Gastrocnemius medialis (tissue), 4 donors: ENCODE measurements at regions not wholly inside any gene's neighbourhood (a gene's known extent, or its start where the extent isn't known, plus 50 kb on each side); places are given as distances from the start of the nearest gene placed in this dataset.

ENCODE experiments used
- ATAC-seq, 2 donors: fragments of 150-250 bp; one replicate each; pipeline ENCODE4 v1.9.1; 2016
- DNase-seq, 2 donors: peaks; one replicate each; pipeline ENCODE4 v3.0.0-alpha.2; 2019
- H3K27ac ChIP-seq, 4 donors: fragments of 200-600 bp; sonication (generic); 1 replicate in 1 of 4; 2 replicates in 3 of 4; pipeline ENCODE4 v1.5.1; 2016 to 2018; ENCODE audit warnings: mild to moderate bottlenecking in 2 of 4, moderate library complexity in 1 of 4
- H3K27me3 ChIP-seq, 3 donors: fragments of 200-600 bp; sonication (generic) in 2 of 3; 1 replicate in 1 of 3; 2 replicates in 2 of 3; pipeline versions ENCODE4 v1.5.1 to v1.6.0; 2016 to 2019; ENCODE audit warnings: mild to moderate bottlenecking in 1 of 3, moderate library complexity in 1 of 3
- H3K36me3 ChIP-seq, 2 donors: fragments of 200-600 bp; sonication (generic) in 1 of 2; one replicate each; pipeline ENCODE4 v1.5.1; 2017 to 2018
- H3K4me1 ChIP-seq, 2 donors: fragments of 200-600 bp; sonication (generic) in 1 of 2; one replicate each; pipeline ENCODE4 v1.5.1; 2016 to 2017; ENCODE audit warnings: mild to moderate bottlenecking in 2 of 2
- H3K4me3 ChIP-seq, 4 donors: fragments of 200-600 bp; sonication (generic) in 3 of 4; 1 replicate in 1 of 4; 2 replicates in 3 of 4; pipeline ENCODE4 v1.5.1; 2016 to 2019; ENCODE audit warnings: mild to moderate bottlenecking in 2 of 4
- H3K9me3 ChIP-seq, 3 donors: fragments of 200-600 bp; sonication (generic) in 2 of 3; 1 replicate in 1 of 3; 2 replicates in 2 of 3; pipeline ENCODE4 v1.5.1; 2016 to 2019
- POLR2A ChIP-seq, 2 donors: fragments of 450-650 bp; IDR thresholded peaks; one replicate each; pipeline ENCODE4 v1.6.1; 2017; ENCODE audit warnings: antibody characterized with exemption in 2 of 2, mild to moderate bottlenecking in 2 of 2, moderate library complexity in 2 of 2
- in situ Hi-C, 4 donors: fragments of 200-750 bp; cut with MboI; loops; one replicate each; pipeline versions ENCODE4 v1.15.0 to v1.8.0; 2017; ENCODE audit warnings: low sequenced_read_pairs in 4 of 4
- intact Hi-C: fragments of 100-400 bp; cut with DNase I; formaldehyde crosslinking; loops from one replicate; pipeline ENCODE4 v1.15.1; 2023; ENCODE audit warnings: low total_unique reads
- TF ChIP-seq, protein P1 (sequence below), 5 experiments: fragments of 450-650 bp in 3 of 5; fragments of 200-600 bp in 2 of 5; sonication (generic) in 2 of 5; IDR thresholded peaks in 4 of 5; conservative IDR thresholded peaks in 1 of 5; 1 replicate in 4 of 5; 2 replicates in 1 of 5; pipeline ENCODE4 v1.5.1; 2016 to 2019; ENCODE audit warnings: antibody characterized with exemption in 5 of 5, mild to moderate bottlenecking in 3 of 5, moderate library complexity in 3 of 5

DNA sequence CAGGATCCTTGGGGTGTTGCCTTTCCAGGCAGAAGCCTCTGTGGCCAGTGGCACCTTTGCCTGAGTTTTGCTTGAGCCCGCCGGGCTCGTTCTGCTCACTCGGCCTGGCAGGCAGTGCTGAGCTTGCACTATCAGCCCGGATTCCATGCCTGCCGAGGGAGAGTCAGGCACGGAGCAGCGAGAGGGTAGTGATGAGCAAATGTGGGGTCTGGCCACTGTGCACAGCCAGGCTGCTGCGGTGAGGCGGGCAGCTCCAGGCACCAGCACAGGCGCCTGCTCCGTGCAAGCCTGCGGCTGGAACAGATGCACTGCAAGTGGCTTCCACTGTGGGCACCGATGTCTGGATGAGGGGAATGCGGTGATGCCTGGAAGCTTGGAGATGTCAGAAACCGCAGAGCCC, 619.2 kb downstream of the RAPGEF2 start:
- intact Hi-C loops (no loop called here), in situ Hi-C loops (no loop called here)
- H3K4me3 ChIP-seq, result no peak overlapping the region
- H3K27me3 ChIP-seq, result no peaks in the 10 kb centered on the region
- DNase-seq (no peak), ATAC-seq (no peak)
- H3K27ac ChIP-seq, result no peak overlapping the region
- no peaks in the 10 kb centered on the region for H3K9me3 ChIP-seq
- TF ChIP-seq POLR2A (IDR thresholded peaks at IDR 0.05), result no peak
- TF ChIP-seq, protein P1, sequence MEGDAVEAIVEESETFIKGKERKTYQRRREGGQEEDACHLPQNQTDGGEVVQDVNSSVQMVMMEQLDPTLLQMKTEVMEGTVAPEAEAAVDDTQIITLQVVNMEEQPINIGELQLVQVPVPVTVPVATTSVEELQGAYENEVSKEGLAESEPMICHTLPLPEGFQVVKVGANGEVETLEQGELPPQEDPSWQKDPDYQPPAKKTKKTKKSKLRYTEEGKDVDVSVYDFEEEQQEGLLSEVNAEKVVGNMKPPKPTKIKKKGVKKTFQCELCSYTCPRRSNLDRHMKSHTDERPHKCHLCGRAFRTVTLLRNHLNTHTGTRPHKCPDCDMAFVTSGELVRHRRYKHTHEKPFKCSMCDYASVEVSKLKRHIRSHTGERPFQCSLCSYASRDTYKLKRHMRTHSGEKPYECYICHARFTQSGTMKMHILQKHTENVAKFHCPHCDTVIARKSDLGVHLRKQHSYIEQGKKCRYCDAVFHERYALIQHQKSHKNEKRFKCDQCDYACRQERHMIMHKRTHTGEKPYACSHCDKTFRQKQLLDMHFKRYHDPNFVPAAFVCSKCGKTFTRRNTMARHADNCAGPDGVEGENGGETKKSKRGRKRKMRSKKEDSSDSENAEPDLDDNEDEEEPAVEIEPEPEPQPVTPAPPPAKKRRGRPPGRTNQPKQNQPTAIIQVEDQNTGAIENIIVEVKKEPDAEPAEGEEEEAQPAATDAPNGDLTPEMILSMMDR (IDR thresholded peaks at IDR 0.05 in 4 of 5, conservative IDR thresholded peaks at IDR 0.05 in 1 of 5), result no peak
- H3K36me3 ChIP-seq, result no peaks in the 10 kb centered on the region
- no peaks in the 10 kb centered on the region for H3K4me1 ChIP-seq

DNA sequence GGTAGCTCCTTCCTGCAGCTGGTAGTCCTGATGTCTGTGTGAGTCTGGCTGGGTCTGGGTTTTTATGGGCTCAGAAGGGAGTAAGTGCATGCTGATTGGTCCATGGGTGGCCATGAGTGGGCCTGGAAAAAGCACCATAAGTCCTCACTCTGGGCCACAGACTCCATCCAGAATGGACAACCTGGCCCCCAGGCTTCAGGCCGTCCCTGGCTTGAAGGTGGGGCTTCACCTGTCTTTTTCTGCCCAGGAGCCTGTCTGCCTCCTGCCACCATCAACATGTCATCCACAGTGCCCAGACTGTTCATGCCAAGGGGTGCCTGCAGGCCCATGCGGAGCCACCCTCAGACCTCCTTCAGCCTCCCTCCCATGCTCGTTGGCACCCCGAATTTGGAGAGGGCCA, 620.0 kb downstream of the RAPGEF2 start:
- Histone ChIP-seq H3K27me3 (no peaks in the 10 kb centered on the region), H3K36me3 (no peaks in the 10 kb centered on the region), H3K4me3 (no peak overlapping the region), H3K27ac (no peak overlapping the region), H3K4me1 (no peaks in the 10 kb centered on the region), H3K9me3 (no peaks in the 10 kb centered on the region)
- DNase-seq (no peak), ATAC-seq (no peak)
- in situ Hi-C loops, result no loop called here
- intact Hi-C loops, result no loop called here
- TF ChIP-seq, protein P1 (IDR thresholded peaks at IDR 0.05 in 4 of 5, conservative IDR thresholded peaks at IDR 0.05 in 1 of 5), result no peak
- no peak for TF ChIP-seq POLR2A (IDR thresholded peaks at IDR 0.05)

DNA sequence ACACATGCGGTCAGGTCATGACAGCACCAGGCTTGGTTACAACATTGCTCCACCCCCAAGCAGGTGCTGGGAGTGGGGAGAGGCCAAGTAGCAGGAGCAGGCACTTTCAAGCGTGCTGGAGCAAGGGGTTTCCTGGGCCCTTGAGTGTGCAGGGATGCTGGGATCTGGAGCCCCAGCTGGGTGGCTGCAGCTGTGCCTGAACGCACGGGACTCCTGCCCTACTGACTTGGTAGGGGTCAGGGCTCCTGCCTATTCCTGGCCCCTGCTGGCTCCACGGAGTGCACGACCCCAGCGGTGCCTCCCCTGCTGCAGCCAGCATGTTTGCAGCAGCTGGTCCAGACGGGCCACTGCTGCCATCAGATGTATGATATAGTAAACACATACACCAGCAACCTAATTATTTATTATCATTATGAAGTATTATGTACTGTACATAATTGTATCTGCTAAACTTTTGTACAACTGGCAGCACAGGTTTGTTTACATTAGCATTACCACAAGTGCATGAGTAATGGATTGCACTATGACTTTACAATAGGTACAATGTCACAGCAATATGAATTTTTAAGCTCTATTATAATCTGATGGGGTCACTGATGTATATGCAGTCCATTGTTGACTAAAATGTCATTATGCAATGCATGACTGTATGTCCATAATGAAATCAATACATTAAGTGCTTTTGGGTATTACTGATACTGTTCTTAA, 620.6 kb downstream of the RAPGEF2 start:
- in situ Hi-C loops (no loop called here), intact Hi-C loops (no loop called here)
- DNase-seq, result no peak
- Histone ChIP-seq H3K4me1 (no peaks in the 10 kb centered on the region), H3K27ac (no peak overlapping the region), H3K9me3 (no peaks in the 10 kb centered on the region), H3K4me3 (no peak overlapping the region), H3K36me3 (no peaks in the 10 kb centered on the region), H3K27me3 (no peaks in the 10 kb centered on the region)
- ATAC-seq, result no peak
- TF ChIP-seq POLR2A (IDR thresholded peaks at IDR 0.05), result no peak
- TF ChIP-seq, protein P1 (IDR thresholded peaks at IDR 0.05 in 4 of 5, conservative IDR thresholded peaks at IDR 0.05 in 1 of 5), result no peak

DNA sequence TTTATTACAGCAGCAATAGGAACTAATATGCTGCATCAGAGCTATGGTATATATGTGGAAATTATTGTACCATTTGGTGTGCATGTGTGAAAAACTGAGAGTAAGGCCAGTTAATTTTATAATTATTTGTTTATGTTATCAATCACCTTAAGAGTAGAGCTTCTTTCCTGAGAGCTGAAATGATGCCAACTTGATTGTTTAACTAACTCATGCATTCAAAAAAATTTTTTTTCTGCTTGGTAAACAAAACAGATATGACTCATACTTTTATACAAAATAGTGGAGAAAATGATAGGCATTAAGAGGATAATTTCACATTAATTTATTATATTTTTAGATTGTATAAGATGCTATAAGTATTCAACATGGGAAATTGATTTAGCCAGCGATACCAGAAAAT, 622.7 kb downstream of the RAPGEF2 start:
- Histone ChIP-seq H3K4me3 (no peak overlapping the region), H3K36me3 (no peaks in the 10 kb centered on the region), H3K27me3 (no peaks in the 10 kb centered on the region), H3K9me3 (no peaks in the 10 kb centered on the region), H3K27ac (no peak overlapping the region), H3K4me1 (no peaks in the 10 kb centered on the region)
- in situ Hi-C loops, result no loop called here
- DNase-seq, result no peak
- TF ChIP-seq, protein P1 (IDR thresholded peaks at IDR 0.05 in 4 of 5, conservative IDR thresholded peaks at IDR 0.05 in 1 of 5), result no peak
- no peak for TF ChIP-seq POLR2A (IDR thresholded peaks at IDR 0.05)
- intact Hi-C loops, result no loop called here
- no peak for ATAC-seq
